HG03280 (cell line): ENCODE measurements at regions not wholly inside any gene's neighbourhood (a gene's known extent, or its start where the extent isn't known, plus 50 kb on each side); places are given as distances from the start of the nearest gene placed in this dataset.

Source experiments
- ATAC-seq: cut with Tn5 transposase; IDR thresholded peaks from one replicate; pipeline ENCODE4 v1.9.1; 2021; ENCODE audit warnings: mild to moderate bottlenecking, moderate library complexity; ENCODE audit not compliant: unreplicated experiment

- ATAC-seq = no peak
These were observed 1110.2 kb downstream of the GALC start for GRCh38 chr14:86882818-86883217.

GRCh38 chr14:86865934-86866333, 1127.0 kb downstream of the GALC start:
- no peak for ATAC-seq

- ATAC-seq = no peak
These were observed 1134.4 kb downstream of the GALC start for GRCh38 chr14:86858591-86858990.

- ATAC-seq = no peak
These were observed 1135.0 kb downstream of the GALC start for GRCh38 chr14:86858031-86858430.

- no peak for ATAC-seq
These were observed 1140.5 kb downstream of the GALC start for GRCh38 chr14:86852530-86852929.

GRCh38 chr14:86847140-86847539, 1145.8 kb downstream of the GALC start:
- no peak for ATAC-seq

- ATAC-seq = no peak
These were observed 1154.6 kb downstream of the GALC start for GRCh38 chr14:86838363-86838762.

GRCh38 chr14:86826661-86827060, 1166.3 kb downstream of the GALC start:
- ATAC-seq = no peak

GRCh38 chr14:86824167-86824566, 1168.8 kb downstream of the GALC start:
- ATAC-seq = no peak

GRCh38 chr14:86823581-86823980, 1169.4 kb downstream of the GALC start:
- ATAC-seq = no peak

- ATAC-seq = no peak
These were observed 1177.6 kb downstream of the GALC start for GRCh38 chr14:86815341-86815740.

- no peak for ATAC-seq
These were observed 1190.3 kb downstream of the GALC start for GRCh38 chr14:86802726-86803125.

- no peak for ATAC-seq
These were observed 1193.7 kb downstream of the GALC start for GRCh38 chr14:86799244-86799647.

- ATAC-seq = no peak
These were observed 1194.7 kb downstream of the GALC start for GRCh38 chr14:86798330-86798729.

GRCh38 chr14:86797075-86797351, 1196.0 kb downstream of the GALC start:
- no peak for ATAC-seq

- ATAC-seq = no peak
These were observed 1196.5 kb downstream of the GALC start for GRCh38 chr14:86796221-86797074.

- no peak for ATAC-seq
These were observed 1198.3 kb downstream of the GALC start for GRCh38 chr14:86794689-86795088.

GRCh38 chr14:86790408-86791364, 1202.3 kb downstream of the GALC start:
- ATAC-seq = no peak

- ATAC-seq = no peak
These were observed 1204.8 kb downstream of the GALC start for GRCh38 chr14:86788224-86788623.

- no peak for ATAC-seq
These were observed 1205.3 kb downstream of the GALC start for GRCh38 chr14:86787717-86788116.

- no peak for ATAC-seq
These were observed 1210.8 kb downstream of the GALC start for GRCh38 chr14:86782092-86782580.
